NCI-H446 treated with DMSO at 0.1 percent for 48 hours (cell line): ENCODE measurements at regions not wholly inside any gene's neighbourhood (a gene's known extent, or its start where the extent isn't known, plus 50 kb on each side); places are given as distances from the start of the nearest gene placed in this dataset.

Source experiments
- DNase-seq: peaks from one replicate; lab custom pipeline; 2025; lab: John Stamatoyannopoulos, UW

DNA sequence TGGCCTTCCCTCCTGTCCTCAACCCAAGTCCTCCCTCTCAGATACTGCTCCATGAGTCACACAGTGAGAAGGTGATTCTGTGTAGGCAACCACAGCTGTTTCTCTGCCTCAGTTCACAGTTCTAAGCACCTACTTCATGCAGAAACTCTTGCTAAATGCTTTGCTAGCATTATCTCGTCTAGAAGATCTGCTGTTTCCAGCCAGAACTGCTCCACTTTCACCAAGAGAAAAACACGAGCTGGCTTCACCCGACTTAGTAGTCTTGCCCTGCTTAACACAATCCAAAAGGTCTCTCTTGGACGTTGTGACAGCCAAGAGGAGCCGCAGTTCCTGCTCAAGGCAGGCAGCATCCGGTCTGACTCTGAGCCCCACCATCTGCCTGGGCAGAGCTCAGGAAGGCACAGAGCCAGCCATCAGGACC is 272.1 kb downstream of the UACA start:
- no peak for DNase-seq

DNA sequence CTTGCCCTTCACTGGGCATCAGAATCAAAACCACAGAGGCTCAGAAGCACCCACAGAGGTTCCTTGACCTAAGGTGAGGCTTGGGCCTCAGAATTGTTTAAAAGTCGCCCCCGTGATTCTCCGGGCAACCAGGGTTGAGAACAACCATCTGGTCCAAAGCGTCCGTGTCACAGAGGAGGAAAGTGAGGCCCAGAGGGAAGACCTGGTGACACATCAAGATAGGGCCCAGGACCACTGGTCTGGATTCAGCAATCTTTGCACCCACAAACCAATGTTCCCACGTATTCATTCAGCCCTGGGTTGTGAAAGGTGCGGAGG is 272.6 kb downstream of the UACA start:
- DNase-seq = no peak

GRCh38 chr15:70490148-70490837 is 273.1 kb downstream of the UACA start:
- no peak for DNase-seq

DNA sequence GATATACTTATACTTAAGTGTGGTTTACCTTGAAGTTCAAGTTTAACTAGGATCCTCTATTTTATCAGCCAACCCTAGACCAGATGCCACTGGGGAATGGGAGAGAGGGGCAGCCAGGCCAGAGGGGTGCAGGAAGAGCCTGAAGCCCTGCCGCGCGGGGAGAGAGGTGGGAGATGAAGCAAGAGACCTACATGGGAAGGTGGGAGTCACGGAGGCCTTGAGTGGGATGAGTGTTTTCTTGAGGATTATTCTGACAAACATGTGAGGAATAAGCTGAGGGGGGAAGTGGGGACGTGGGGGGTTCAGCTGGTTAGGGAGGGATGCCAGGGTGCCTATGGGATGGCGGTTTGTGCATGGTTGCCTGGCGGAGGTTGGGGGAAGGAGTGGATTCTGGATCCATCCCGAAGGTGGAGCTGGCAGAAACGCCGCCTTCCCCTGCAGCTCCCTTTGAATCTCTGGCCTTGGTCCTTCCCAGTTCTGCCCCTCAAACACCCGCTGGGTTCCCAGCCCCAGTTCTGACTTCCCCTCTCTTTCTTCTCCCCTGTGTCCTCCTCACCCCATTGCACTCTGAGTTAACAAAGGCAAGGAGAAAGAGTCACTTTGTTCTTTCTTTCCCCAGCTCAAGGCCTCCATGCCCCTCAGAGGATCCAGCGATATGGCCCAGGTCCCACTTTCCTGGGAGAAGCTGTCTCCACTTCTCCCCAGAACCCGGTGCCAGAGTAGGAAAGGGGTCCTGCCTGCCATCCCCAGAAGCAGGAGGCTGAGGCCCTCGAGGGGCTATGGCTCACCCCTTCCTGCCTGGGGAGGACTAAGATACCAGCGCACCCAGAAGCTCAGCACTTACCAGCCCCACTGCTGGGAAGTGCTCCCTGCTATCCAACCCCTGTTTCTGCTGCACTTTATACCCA is 274.2 kb downstream of the UACA start:
- DNase-seq = no peak

DNA sequence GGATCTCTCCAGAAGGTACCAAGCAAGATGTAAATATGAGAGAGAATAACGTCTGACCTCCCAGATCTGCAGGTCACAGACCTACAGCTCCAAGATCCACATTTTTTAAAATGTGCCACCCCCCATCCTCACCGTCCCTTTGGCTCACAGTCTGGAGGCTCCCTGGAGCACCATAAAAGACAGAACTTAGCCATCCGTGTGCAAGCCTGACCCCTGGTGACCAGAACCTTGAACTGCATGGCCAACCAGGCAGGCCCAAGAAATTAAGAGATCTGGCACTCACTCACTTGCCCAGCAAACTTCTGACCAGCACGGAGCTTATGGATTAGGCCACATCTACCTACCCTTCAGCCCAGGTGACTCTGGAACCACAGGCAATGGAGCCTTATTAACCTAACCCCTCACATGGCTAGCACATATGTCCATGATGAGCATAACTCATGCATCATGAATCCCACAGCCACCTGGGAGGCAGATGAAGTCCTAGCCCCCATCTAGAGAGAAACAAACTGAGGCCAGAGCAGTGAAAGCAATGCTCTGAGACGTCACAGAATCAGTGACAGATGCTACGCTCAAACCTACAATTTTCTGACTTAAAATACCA is 275.3 kb downstream of the UACA start:
- DNase-seq = no peak

GRCh38 chr15:70487387-70487740 is 276.0 kb downstream of the UACA start:
- DNase-seq = no peak

DNA sequence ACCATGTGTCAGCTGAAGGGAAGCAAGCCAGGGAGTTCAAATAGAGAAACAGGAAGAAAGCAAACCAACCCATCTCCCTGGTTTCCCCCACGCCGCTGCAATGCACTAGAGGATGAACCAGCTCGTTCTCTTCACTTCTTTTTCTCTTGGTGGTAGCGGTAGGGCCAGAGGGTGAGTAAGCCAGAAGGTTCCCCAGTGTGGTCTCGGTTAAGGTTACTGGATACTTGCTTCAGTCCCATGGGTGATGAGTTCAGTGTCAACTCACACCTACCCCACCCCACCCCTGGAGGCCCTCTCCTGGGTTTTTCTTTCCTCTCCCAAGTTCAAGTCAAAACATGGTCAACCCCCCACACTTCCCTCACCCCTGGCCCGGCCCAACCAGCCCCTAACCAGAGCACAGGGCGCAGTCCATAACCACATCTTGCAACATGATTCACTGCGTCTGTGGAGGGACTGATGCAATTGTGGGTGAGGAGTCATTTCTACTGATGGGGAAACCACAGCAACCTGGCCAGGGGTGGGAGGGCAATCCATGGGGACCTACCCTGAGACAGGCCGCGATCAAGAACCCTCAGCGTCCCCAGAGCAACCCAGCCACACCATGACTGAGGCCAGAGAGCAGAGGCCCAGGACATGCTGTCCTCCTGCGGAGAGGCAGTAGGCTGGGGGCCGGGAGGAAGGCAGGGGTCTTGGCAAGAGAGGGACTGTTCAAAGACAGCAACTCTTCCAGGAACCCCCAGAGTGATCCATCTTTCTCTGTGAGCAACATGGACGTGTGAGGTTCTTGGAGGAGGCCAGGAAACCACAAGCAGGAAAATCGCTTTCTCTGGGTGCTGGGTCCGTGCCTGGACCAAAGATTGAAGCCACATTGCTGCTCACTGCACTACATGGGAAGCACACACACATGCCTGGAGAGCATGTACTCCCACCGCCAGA is 276.6 kb downstream of the UACA start:
- DNase-seq = no peak

DNA sequence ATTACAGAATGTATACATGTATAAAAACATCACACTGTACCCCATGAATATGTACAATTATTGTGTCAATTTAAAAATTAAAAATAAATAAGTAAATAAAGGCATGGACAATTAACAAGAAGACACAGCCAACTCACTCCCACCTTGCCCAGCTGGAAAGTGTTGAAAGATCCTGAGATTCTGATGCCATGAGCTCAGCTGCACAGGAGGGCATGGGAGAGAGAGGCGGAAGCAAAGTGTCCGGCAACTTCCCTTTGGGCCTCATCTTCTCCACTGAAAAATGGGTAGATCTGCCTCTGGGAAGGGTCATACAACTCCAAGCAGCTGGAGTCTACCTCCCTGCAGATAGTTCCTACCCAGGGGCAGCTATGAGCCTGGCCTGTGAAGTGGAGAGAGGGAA is 277.3 kb downstream of the UACA start:
- no peak for DNase-seq

DNA sequence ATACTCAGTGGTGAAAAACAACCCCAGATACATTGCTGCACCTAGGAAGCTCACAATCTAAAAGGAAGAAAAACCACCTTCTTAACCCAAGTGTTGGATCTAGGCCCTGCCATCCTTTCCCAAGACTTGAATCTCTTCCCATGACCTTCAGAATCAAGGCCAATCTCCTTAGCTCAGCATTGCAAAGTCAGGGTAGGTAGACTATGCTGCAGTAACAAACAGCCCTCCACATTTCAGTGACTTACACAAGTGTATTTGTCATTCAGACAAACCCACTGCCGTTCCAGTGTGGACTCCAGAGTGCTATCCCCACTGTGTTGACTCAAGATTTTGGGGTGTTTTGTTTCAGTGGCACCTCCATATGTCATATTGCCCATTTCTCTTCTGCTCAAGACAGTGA is 278.4 kb downstream of the UACA start:
- no peak for DNase-seq

DNA sequence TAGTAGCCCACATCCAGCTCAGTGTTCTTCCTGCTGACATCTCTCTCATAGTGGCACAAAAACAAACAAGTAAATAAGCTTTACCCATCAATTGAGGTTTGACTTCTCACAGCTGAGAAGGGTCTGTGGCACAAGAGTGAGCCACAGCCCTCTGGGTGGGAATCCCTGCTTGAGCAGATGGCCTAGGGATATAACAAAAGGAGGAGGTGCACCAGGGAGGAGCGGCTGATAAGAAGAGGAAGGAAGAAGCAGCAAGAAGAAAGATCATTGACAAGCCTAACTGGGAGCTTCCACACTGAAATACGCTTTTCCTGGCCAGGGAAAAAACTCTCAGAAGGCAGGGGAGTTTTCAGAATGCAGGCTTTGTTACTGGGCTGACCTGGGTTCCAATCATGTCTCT is 279.8 kb downstream of the UACA start:
- DNase-seq = no peak

DNA sequence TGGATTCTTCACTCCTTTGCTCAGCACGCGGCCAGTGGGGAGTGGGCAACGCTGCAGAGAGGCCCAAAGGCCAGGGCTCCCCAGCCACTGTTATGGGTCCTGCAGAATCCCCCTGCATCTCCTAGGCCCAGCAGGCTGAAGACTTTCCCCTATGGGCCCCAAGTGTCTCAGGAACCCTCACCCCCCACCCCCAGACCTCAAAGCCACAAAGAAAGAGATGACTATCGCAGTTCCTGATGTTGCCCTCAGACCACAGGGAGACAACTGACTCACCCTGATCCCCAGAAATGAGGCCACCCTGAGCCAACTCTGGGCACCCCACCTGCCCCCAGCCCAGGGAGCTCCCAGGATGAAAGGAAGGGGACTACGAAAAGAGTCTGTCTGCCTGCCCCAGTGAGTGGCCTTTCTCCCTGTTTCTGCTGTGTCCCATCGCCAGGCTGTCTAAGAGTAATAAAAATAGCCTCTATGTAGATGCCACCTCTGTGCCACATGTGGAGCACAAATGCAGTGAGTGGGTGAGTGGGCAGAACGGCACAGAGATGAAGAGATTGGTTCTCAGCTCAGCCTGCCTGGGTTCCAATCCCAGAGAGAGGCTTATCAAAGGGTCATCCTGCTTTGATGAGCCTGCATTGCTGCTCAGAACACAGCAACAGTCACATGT is 283.0 kb downstream of the UACA start:
- no peak for DNase-seq

DNA sequence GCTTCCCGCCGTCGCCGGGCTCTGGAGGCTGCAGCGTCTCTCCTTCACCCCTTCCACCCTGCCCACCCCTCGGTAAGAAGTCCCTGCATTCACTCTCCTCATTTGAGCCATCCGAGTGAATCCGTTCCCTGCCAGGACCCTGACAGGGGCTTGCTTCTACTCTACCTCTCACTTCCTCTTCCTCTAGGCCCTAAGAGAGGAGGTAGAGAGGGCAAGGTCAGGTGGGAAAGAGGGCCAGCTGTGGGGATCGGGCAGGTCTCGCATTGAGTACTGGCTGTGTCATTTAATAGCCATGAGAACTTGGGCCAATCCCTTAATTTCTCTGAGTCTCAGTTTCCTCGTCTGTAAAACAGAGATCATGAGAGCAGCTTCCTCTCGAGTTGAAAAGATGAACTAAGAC is 283.6 kb downstream of the UACA start:
- DNase-seq = no peak

GRCh38 chr15:70479056-70479455 is 284.3 kb downstream of the UACA start:
- no peak for DNase-seq

DNA sequence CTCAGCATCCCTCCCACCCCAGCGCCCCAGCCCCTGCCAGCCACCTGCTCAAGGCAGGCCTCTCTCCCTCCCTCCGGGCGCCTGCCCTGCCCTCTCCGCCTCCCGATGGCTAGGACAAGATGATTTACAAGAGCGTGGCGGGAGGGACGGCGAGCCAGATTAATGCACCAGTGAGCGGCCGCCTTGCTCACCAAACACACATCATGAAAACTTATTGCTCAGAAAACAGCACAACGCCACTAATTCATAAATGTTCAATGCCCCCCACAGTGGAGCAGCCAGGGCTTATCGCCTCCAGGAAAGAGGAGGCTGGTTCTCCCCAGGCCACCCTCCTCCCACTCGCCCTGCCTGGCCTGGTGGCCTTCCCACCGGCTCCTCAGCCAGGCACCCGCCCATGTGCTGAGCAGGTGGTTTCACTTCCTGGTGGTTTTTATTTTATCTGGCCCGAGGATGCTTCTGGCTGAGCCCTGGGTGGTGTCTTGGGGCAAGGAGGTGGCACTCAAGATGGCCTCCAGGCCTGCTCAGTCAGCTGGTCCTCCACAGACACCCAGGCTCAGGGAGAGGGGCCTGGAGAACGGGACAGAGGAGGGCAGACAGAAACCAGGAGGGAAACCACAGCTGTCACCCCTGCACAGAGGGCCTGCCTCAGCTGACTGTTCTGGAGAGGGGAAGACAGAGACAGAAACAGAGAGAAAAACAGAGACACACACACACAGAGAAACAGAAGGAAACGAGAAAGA is 284.9 kb downstream of the UACA start:
- no peak for DNase-seq

GRCh38 chr15:70477750-70478250 is 285.6 kb downstream of the UACA start:
- DNase-seq = no peak

GRCh38 chr15:70476441-70476840 is 286.9 kb downstream of the UACA start:
- no peak for DNase-seq

GRCh38 chr15:70475921-70476320 is 287.4 kb downstream of the UACA start:
- no peak for DNase-seq

- no peak for DNase-seq
Measured at GRCh38 chr15:70475407-70475781, 288.0 kb downstream of the UACA start.

- DNase-seq = peak; percentile 94
Measured at GRCh38 chr15:70474471-70475406, 288.6 kb downstream of the UACA start.
